ENCODE measurements at regions not wholly inside any gene's neighbourhood (a gene's known extent, or its start where the extent isn't known, plus 50 kb on each side); places are given as distances from the start of the nearest gene placed in this dataset.

- H3K4me1 ChIP-seq (replicated peaks in 1 of 4; ENCODE audit: control insufficient read depth in 3 of 4, insufficient read depth in 4 of 4, low read length in 3 of 4) = no peaks in the 10 kb centered on the region
- 0 out of 4 replicates have a peak, but pooled peaks cover 0 to 3% of the 10 kb centered on the region in 2 experiments for H3K9me3 ChIP-seq (ENCODE audit: insufficient read depth in 2 of 2, low read depth in 1 of 2, low read length in 1 of 2)
- WGBS, 2 experiments (ENCODE audit: extremely low coverage in 1 of 2, insufficient coverage in 1 of 2, insufficient read length in 1 of 2, insufficient replicate concordance in 2 of 2, low coverage in 1 of 2, low lambda C conversion rate in 2 of 2, missing lambda C conversion rate in 1 of 2) = 94% methylated on average over 6 of the region's 6 CpGs; no CpG with 5 or more reads in 1 of the 2 experiments
- H3K4ac ChIP-seq (replicated peaks; ENCODE audit: insufficient read length, low read depth, low read length) = no peak overlapping the region
- H2AFZ ChIP-seq (ENCODE audit: low read length) = no peak overlapping the region
- POLR2A ChIA-PET (ENCODE audit: partially characterized antibody) = no interaction called here
- H2BK5ac ChIP-seq (ENCODE audit: low read depth, low read length) = no peak overlapping the region
- H2BK15ac ChIP-seq (ENCODE audit: low read length) = no peak overlapping the region
- H3K18ac ChIP-seq (ENCODE audit: extremely low read depth, low read length) = no peak overlapping the region
- CTCF ChIA-PET (ENCODE audit: partially characterized antibody) = interaction anchor here (1.1 kb wide), 1 partner anchor 35 kb away, joined by 3 read pairs; no protein-coding TSS in a partner anchor
- H3K27ac ChIP-seq (ENCODE audit: low read depth, low read length) = no peak overlapping the region
- H2BK20ac ChIP-seq (ENCODE audit: low read length) = no peak overlapping the region
- no peak overlapping the region for H3K9ac ChIP-seq (replicated peaks in 1 of 4; ENCODE audit: extremely low read depth in 1 of 4, low read depth in 3 of 4, low read length in 3 of 4)
- H3K36me3 ChIP-seq (ENCODE audit: control insufficient read depth in 2 of 4, insufficient read depth in 4 of 4, low read length in 3 of 4) = no peaks in the 10 kb centered on the region
- no peak overlapping the region for H2BK12ac ChIP-seq (ENCODE audit: low read depth, low read length)
- no peak overlapping the region for H3K23ac ChIP-seq (ENCODE audit: insufficient read length)
- H3K56ac ChIP-seq (replicated peaks; ENCODE audit: insufficient read length, low read depth, low read length) = no peak overlapping the region
- H2BK120ac ChIP-seq (replicated peaks; ENCODE audit: low read depth, low read length) = no peak overlapping the region
- no peaks in the 10 kb centered on the region for H3K23me2 ChIP-seq (ENCODE audit: low read depth, low read length)
- no peak overlapping the region for H3K4me3 ChIP-seq (ENCODE audit: extremely low read depth in 1 of 4, insufficient read depth in 2 of 4, low read depth in 3 of 4, low read length in 4 of 4)
- no peak overlapping the region for H4K5ac ChIP-seq (ENCODE audit: insufficient read length, low read depth, low read length)
- H4K91ac ChIP-seq (replicated peaks; ENCODE audit: insufficient read length, low read length) = no peak overlapping the region
- no peaks in the 10 kb centered on the region for H3K79me1 ChIP-seq (ENCODE audit: low read depth, low read length)
- no peak overlapping the region for H4K8ac ChIP-seq (ENCODE audit: extremely low read depth, insufficient read depth, low read length)
- FAIRE-seq = no peak
- H2AK5ac ChIP-seq (ENCODE audit: low read depth, low read length) = no peak overlapping the region
- H3K27me3 ChIP-seq (replicated peaks in 1 of 4; ENCODE audit: control insufficient read depth in 3 of 4, extremely low read depth in 1 of 4, insufficient read depth in 3 of 4, low read length in 3 of 4) = no peaks in the 10 kb centered on the region
- H3K14ac ChIP-seq (ENCODE audit: insufficient read length) = no peak overlapping the region
- H3K79me2 ChIP-seq (ENCODE audit: control insufficient read depth in 1 of 2, insufficient read depth in 2 of 2, low read length in 2 of 2) = no peaks in the 10 kb centered on the region
- no peaks in the 10 kb centered on the region for H4K20me1 ChIP-seq (replicated peaks in 1 of 2; ENCODE audit: control insufficient read depth in 1 of 2, insufficient read depth in 2 of 2, low read length in 2 of 2)
- no peak for DNase-seq (ENCODE audit: low read depth in 1 of 2, low spot score in 2 of 2)
- H3K4me2 ChIP-seq (ENCODE audit: insufficient read depth in 1 of 2, low read depth in 2 of 2, low read length in 2 of 2) = no peak overlapping the region
- TF ChIP-seq TCF12 (IDR thresholded peaks at IDR 0.05; ENCODE audit: low read depth, low read length) (no peak), CTBP2 (IDR thresholded peaks at IDR 0.05; ENCODE audit: borderline replicate concordance, insufficient read depth, insufficient read length, low read length) (no peak)
Measured at GRCh38 chr2:18342901-18343300, 217.6 kb downstream of the RDH14 start.
